ENCODE measurements at regions not wholly inside any gene's neighbourhood (a gene's known extent, or its start where the extent isn't known, plus 50 kb on each side); places are given as distances from the start of the nearest gene placed in this dataset.

GRCh38 chr11:115699733-115700132, 195.5 kb upstream of the CADM1 start:
- no peak for DNase-seq (ENCODE audit: low read depth in 2 of 2)

- DNase-seq (ENCODE audit: low read depth in 2 of 2): no peak
Observed at GRCh38 chr11:115699326-115699725, 195.1 kb upstream of the CADM1 start.

DNA sequence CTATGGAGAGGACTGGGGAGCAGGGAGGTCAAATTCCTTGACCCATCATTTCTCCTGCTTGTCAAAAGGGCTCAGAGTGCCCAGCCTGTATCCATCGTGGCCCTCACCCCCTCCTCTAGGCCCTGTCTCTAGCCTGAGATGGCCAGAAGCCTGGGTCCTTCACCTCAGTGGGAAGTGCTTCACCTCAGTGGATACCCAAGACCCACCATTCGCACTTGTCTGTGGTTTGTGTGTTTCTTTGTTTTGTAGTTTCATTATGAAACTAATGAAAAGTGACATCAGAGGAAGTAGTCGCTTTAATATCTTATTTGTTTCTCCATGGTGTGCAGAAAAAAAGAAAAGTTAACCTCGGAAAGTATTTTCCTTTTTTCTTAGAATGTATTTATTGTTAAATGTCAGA, 194.0 kb upstream of the CADM1 start:
- no peak for DNase-seq (ENCODE audit: low read depth in 2 of 2)

DNA sequence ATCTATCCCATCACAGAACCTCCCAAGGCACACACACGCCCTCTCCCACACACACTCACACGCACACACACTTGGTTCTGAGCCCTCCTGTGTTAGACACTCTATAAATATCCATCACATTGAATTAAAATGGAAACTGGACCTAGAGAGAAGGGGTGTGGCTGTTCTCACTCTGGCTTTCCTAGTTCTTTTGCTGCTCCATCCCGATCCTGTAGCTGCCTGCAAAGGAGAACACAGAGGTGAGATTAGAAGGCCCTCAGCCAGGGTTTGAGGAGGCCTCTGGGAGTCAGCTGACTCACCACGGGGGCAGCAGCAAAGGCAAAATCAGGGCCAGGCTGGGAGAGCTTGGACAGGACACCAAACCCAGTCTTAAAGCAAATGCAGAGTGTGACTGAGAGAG, 192.3 kb upstream of the CADM1 start:
- no peak for DNase-seq (ENCODE audit: low read depth in 2 of 2)

DNA sequence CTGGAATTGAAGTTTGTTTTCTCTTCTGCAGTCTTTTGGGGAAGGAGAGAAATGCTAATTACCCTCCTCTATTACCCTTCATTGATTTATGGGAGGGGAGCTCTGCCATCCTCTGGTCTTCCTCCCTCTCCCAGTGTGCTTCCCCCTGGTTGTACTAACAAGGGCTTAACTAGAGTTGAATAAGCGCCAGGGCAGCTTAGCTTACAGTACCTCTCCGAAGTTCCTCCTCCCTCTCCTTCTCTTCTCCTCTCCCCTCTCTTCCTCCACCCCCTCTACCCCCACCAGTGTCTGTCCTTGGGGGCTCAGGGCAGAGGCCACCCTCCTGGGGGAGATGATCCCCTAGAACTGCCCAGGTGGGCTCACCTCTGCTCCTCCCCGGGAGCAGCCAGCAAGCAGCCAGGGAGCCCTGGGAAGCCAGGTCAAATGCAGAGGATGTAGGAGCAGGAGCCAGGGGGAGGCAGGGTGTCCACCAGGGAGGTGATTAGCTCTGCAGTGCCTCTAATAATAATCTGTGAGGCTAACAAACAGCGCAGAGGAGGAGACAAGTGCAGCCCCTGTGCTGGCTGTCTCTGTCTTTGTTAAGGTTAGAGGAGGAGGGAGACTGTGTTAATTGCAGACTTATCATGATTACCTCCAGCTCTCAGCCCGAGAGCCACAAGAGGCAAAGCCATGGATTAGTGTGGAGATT, 191.6 kb upstream of the CADM1 start:
- no peak for DNase-seq (ENCODE audit: low read depth in 2 of 2)

DNA sequence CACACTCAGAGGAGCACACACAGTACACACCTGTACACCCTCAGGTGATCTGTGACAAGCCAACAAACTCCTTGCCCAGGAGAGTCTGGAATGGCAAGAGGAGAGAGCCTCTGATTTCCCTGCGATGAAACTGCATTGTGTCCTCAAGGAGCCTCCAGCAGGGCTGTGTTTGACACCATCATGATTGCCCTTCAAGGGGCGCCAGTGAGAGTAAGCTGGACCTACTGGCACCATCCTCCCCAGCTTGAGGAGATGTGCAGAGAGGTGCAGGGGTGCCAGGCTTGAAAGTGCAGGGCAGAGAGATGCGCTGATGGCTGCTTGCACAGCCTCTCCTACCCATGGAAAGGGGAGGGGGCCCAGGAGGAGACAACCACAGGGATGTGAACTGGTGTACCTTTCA, 188.8 kb upstream of the CADM1 start:
- no peak for DNase-seq (ENCODE audit: low read depth in 2 of 2)

- DNase-seq (ENCODE audit: low read depth in 2 of 2): no peak
Observed at GRCh38 chr11:115691030-115691429, 186.8 kb upstream of the CADM1 start.

GRCh38 chr11:115687934-115688333, 183.7 kb upstream of the CADM1 start:
- DNase-seq (ENCODE audit: low read depth in 2 of 2): no peak

GRCh38 chr11:115684699-115685098, 180.5 kb upstream of the CADM1 start:
- DNase-seq (ENCODE audit: low read depth in 2 of 2): no peak

GRCh38 chr11:115684135-115684534, 179.9 kb upstream of the CADM1 start:
- DNase-seq (ENCODE audit: low read depth in 2 of 2): no peak

GRCh38 chr11:115682888-115683287, 178.7 kb upstream of the CADM1 start:
- no peak for DNase-seq (ENCODE audit: low read depth in 2 of 2)

DNA sequence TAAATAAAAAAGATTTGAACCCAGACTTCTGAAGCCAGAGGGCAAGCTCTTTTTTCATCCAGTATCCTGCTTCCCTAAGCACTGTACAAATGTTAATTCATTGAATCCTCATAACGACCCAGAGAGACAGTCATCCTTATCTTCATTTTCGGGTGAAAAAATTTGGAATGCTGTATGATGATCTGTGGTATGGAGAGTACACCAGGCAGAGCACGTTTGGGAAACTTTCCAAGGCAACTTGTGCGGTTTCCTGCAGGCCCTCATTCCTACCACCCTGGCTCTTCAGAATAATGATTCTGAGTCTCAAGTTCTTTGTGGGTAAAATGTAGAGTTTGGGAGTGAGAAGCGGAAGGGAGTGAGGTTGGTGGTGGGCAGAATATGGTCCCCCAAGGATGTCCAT, 177.9 kb upstream of the CADM1 start:
- DNase-seq (ENCODE audit: low read depth in 2 of 2): no peak

DNA sequence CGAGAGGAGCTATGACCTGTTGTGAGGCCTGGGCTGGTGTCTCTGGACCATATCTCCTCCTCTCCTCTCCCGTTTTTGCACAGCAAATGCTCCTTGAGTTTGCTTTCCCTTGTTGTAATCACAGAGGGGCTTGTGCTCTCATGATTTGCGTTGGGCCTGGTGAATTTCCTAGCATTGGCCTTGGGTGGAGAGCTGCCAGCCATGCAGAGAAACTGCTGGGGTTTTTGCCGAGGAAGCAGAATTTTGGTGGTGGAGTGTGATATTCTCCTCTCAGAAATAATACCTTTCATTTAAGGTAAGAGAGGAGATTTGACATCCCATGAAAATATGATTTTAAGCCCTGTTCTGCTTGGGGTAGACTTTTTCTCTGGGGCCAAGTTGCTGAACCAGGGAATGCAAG, 175.7 kb upstream of the CADM1 start:
- DNase-seq (ENCODE audit: low read depth in 2 of 2): no peak

DNA sequence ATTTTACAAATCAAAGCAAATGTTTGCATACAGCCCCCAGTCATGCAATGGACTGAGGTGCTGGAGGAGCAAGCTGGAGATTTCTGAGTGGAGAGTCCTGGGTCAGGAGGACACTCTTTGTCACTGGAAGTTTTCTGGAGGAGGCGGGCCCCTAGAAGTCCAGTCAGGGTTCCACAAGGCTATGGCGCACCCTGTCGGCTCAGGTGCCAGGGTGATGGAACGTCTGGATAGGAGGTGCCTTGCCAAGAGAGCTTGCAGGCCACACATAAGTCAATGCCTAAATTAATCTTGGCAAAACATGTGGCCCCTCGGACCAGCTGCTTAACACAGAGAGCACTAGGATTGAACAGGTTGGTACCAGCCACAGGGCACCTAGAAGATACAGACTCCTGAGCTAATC, 174.7 kb upstream of the CADM1 start:
- no peak for DNase-seq (ENCODE audit: low read depth in 2 of 2)

DNA sequence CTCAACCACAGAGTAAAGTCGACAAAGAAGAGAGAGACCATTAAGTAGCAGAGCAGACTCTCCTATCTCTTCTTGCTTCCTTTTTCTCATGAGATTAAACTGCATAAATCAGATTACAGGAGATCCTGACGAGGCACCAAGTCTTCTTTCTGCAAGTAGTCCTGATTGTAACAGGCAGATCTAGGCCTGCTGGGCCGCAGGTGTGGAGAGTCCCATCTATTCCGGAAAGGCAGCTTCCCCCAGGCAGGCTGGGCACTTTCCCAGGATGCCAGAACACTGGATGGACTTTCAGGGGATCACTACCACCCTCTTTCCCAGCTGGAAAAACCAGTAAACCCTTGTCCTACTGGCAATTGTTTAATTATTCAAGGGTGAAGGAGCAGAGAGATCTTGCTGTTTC, 173.0 kb upstream of the CADM1 start:
- no peak for DNase-seq (ENCODE audit: low read depth in 2 of 2)

GRCh38 chr11:115676768-115677167, 172.6 kb upstream of the CADM1 start:
- no peak for DNase-seq (ENCODE audit: low read depth in 2 of 2)

- DNase-seq (ENCODE audit: low read depth in 2 of 2): no peak
Observed at GRCh38 chr11:115676206-115676605, 172.0 kb upstream of the CADM1 start.

DNA sequence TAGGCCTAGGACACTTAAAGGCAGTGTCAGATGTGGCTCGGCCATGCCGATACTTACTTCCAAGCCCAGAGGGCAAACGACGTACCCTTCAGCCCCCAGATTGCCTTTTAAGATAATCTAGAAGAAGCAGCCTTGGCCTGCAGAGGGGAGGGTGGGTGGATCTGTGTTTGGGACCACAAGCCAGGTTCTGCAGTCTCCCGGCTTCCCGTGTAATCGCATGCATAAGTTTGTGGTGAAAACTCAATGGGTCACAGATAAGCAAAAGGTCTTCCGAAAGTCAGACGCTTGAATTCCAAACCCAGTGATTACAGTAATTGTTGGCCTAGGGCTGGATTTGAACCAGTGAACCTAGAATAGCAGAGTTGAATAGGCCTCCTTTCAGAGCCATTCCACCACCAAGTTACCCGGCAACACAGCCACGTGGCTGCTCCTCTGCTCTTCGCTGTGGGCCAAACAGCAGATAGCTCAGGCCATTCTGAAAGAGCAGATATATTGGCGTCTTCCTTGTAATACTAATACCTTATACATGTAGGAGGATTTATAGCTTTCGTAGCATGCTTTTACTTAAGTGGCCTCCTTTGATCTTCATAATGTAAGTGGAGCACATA, 170.8 kb upstream of the CADM1 start:
- no peak for DNase-seq (ENCODE audit: low read depth in 2 of 2)

- DNase-seq (ENCODE audit: low read depth in 2 of 2): no peak
Observed at GRCh38 chr11:115674176-115674936, 170.1 kb upstream of the CADM1 start.

GRCh38 chr11:115673720-115674119, 169.5 kb upstream of the CADM1 start:
- DNase-seq (ENCODE audit: low read depth in 2 of 2): no peak

- no peak for DNase-seq (ENCODE audit: low read depth in 2 of 2)
Observed at GRCh38 chr11:115672999-115673411, 168.8 kb upstream of the CADM1 start.

- no peak for DNase-seq (ENCODE audit: low read depth in 2 of 2)
Observed at GRCh38 chr11:115672412-115672811, 168.2 kb upstream of the CADM1 start.

- DNase-seq (ENCODE audit: low read depth in 2 of 2): no peak
Observed at GRCh38 chr11:115670538-115671205, 166.5 kb upstream of the CADM1 start.

All from stimulated activated CD4-positive, alpha-beta T cell treated with anti-CD3 and anti-CD28 coated beads, Interleukin-4, amount 100 ng/mL, for 48 hours (primary cell).